Fibroblast of the aortic adventitia (primary cell): ENCODE measurements at regions not wholly inside any gene's neighbourhood (a gene's known extent, or its start where the extent isn't known, plus 50 kb on each side); places are given as distances from the start of the nearest gene placed in this dataset.

Experiments
- DNase-seq: peaks from one replicate; pipeline ENCODE4 v3.0.0-alpha.2; 2010; ENCODE audit warnings: low read depth
- H3K4me3 ChIP-seq: 2 replicates; pipeline ENCODE4 v1.5.1; 2011; ENCODE audit warnings: low read depth, mild to moderate bottlenecking, control low read depth, low read length, moderate library complexity
- TF ChIP-seq, protein P1 (sequence below): IDR thresholded peaks from 2 replicates; pipeline ENCODE4 v1.5.1; 2011; ENCODE audit warnings: mild to moderate bottlenecking, low read length, control low read depth, inconsistent platforms; ENCODE audit not compliant: insufficient read depth

DNA sequence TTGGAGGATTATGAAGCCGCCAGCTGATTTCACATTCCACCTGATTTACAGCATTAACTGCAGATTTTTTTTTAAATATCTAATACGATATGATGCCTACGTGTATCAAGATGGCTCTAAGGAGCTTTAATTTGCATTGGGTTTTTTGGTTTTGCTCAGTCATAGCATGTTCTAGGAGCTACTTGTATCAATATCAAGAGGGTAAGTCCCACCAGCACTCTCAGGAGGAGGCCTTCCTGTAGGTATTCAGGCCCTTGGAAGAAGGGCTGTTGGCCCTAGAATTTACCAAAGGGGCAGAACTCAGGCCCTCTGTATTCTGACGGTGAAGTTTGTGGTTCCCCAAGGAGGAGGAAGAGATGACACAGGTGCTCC is 97.2 kb upstream of the IPO5 start:
- DNase-seq: no peak
- H3K4me3 ChIP-seq: no peak overlapping the region
- TF ChIP-seq, protein P1, sequence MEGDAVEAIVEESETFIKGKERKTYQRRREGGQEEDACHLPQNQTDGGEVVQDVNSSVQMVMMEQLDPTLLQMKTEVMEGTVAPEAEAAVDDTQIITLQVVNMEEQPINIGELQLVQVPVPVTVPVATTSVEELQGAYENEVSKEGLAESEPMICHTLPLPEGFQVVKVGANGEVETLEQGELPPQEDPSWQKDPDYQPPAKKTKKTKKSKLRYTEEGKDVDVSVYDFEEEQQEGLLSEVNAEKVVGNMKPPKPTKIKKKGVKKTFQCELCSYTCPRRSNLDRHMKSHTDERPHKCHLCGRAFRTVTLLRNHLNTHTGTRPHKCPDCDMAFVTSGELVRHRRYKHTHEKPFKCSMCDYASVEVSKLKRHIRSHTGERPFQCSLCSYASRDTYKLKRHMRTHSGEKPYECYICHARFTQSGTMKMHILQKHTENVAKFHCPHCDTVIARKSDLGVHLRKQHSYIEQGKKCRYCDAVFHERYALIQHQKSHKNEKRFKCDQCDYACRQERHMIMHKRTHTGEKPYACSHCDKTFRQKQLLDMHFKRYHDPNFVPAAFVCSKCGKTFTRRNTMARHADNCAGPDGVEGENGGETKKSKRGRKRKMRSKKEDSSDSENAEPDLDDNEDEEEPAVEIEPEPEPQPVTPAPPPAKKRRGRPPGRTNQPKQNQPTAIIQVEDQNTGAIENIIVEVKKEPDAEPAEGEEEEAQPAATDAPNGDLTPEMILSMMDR: no peak

DNA sequence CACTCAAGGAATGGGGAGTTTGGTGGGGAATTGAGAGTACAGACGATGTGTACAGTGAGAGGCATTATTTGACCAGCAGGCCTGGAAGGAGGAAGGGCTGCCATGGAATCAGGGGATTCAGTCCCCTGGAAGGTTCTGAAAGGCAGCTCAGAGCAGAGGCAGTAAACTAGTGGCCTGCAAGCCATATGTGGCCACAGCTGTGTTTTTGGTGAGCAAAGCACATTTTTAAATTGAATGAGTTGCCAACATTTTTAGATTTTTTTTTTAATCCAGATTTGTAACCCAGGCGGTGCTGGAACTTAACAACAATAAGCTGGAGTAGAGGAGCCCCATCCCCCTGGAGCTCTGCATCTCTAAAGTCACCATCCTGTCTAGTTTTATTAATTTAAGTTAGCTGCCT is 95.3 kb upstream of the IPO5 start:
- TF ChIP-seq, protein P1: no peak
- no peak overlapping the region for H3K4me3 ChIP-seq

DNA sequence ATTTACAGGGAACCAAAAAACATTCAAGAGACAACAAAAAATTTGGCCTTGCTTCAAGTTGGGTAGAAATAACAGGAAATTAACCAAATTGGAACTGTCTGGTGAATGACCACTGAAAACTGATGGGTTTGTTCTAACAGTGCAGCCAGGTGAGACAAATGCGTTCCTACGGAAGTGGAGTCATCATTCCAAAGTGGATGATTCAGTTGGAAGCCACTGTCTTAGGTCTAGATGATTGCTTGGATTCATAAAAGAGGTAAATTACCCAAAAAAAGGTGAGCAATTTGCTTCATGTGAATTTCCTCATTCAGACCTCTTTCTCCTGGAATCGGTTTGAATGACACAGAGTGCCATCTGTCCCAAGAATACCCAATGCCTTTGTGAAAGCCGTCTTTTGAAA is 87.1 kb upstream of the IPO5 start:
- no peak for DNase-seq
- TF ChIP-seq, protein P1: no peak
- no peak overlapping the region for H3K4me3 ChIP-seq

More for the DNA sequence above, 95.3 kb upstream of the IPO5 start:
- DNase-seq: no peak

DNA sequence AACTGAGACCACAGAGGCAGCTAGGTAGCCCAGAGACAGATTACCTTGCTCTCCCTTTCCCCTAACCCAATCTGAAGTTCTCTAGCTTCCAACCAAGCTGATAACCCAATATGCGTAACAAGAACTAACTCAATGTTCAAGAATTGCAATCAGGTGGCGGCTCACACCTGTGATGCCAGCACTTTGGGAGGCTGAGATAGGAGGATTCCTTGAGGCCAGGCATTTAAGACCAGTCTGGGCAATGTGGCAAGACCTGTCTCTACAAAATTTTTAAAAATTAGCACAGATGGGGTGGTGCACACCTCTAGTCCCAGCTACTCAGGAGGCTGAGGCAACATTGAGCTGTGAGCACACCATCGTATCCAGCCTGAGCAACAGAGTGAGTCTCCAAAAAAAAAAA is 86.7 kb upstream of the IPO5 start:
- DNase-seq: no peak

DNA sequence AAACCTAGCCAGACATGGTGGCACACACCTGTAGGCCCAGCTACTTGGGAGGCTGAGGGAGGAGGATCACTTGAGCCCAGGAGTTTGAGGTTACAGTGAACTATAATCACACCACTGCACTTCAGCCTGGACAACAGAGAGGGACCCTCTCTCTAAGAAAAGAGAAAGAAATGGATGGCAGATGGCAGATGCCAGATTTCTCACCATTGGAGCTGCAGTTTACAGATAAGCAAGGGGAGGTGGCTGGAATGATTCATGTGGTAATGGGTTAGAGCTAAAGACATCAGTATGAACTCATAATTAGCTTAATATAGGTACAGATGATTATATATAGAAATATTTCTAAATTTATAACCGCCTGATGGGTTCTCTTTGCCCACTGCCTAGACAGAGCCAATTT is 80.1 kb upstream of the IPO5 start:
- DNase-seq: no peak
- H3K4me3 ChIP-seq: no peak overlapping the region
- TF ChIP-seq, protein P1: no peak

More for the DNA sequence above, 86.7 kb upstream of the IPO5 start:
- TF ChIP-seq, protein P1: no peak
- H3K4me3 ChIP-seq: no peak overlapping the region

DNA sequence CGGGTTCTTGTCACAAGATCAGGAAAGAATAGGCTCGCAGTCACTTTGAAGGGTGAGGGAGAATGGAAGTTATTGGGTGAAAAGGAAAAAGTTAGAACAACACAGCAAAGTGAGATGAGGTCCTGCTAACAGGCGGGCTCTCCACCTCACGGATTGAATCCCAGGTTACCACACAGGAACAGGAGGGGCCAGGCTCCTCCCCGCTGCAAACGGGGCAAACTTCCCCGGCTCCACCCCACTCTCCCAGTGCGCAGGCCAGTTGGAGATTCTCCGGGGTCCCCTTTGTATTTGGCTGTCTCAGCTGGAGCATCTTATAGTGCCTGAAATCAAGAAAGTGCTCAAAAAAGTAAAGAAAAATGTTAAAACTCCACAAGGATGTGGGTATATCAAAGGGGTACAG is 78.3 kb upstream of the IPO5 start:
- DNase-seq: no peak
- TF ChIP-seq, protein P1: no peak
- no peak overlapping the region for H3K4me3 ChIP-seq

DNA sequence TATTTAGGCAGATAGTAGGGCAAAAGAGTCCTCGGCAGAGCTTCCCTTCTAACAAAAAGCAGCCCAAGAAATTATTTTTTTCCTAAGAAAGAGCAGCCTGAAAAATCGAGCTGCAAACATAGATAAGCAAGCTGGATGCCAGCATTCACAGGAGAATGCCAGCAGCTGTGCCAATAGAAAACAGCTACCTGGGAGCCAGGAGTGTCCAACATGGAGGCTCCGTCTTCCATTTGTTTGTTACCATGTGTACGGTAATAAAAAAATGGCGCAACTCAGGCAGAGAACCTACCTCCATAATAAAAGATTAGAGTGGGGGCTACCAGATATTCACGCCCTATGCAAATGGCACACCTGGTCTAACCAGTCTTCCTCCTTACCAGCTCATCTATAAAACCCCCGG is 77.6 kb upstream of the IPO5 start:
- TF ChIP-seq, protein P1: no peak
- no peak overlapping the region for H3K4me3 ChIP-seq
- no peak for DNase-seq
